CD14-positive monocyte (primary cell): ENCODE measurements at regions not wholly inside any gene's neighbourhood (a gene's known extent, or its start where the extent isn't known, plus 50 kb on each side); places are given as distances from the start of the nearest gene placed in this dataset.
"Not testable (repeated sequence)": the region's sequence is repeated elsewhere in the genome, so short reads cannot be mapped to it uniquely, and the experiment has no call there.

ENCODE experiments used
- DNase-seq, 3 donors: peaks; one replicate each; pipeline ENCODE4 v3.0.0-alpha.2; 2011 to 2022
- H2AFZ ChIP-seq: 2 replicates; pipeline ENCODE4 v1.6.0; 2012; ENCODE audit warnings: mild to moderate bottlenecking, low read depth, low read length, inconsistent platforms; ENCODE audit not compliant: insufficient read depth, poor library complexity, severe bottlenecking
- H3K27ac ChIP-seq, 2 donors: 1 replicate in 1 of 2; 2 replicates in 1 of 2; pipeline ENCODE4 v1.5.1; 2012 to 2013; ENCODE audit warnings: low read length in 2 of 2, control low read depth in 1 of 2, inconsistent platforms in 1 of 2, low read depth in 1 of 2, mild to moderate bottlenecking in 1 of 2
- H3K27me3 ChIP-seq, 2 donors: one replicate each; pipeline versions ENCODE4 v1.6.0 to v1.6.1; 2011 to 2013; ENCODE audit warnings: low read length in 2 of 2; ENCODE audit not compliant: control insufficient read depth in 2 of 2, insufficient read depth in 2 of 2
- H3K36me3 ChIP-seq, 2 donors: replicated peaks in 1 of 2; 1 replicate in 1 of 2; 2 replicates in 1 of 2; pipeline versions ENCODE4 v1.5.1 to v1.6.1; 2012 to 2013; ENCODE audit warnings: low read length in 2 of 2, control low read depth in 1 of 2, inconsistent platforms in 1 of 2, mild to moderate bottlenecking in 1 of 2; ENCODE audit not compliant: insufficient read depth in 2 of 2, control insufficient read depth in 1 of 2
- H3K4me1 ChIP-seq, 2 donors: 1 replicate in 1 of 2; 2 replicates in 1 of 2; pipeline versions ENCODE4 v1.5.1 to v1.6.1; 2012 to 2013; ENCODE audit warnings: low read length in 2 of 2, control low read depth in 1 of 2, inconsistent platforms in 1 of 2, mild to moderate bottlenecking in 1 of 2, moderate library complexity in 1 of 2; ENCODE audit not compliant: insufficient read depth in 2 of 2, control insufficient read depth in 1 of 2
- H3K4me2 ChIP-seq: replicated peaks from 2 replicates; pipeline ENCODE3; 2012; ENCODE audit warnings: low read length, moderate library complexity, mild to moderate bottlenecking; ENCODE audit not compliant: poor library complexity, severe bottlenecking; ENCODE audit errors: extremely low read depth
- H3K4me3 ChIP-seq, 3 experiments: fragments of 200-600 bp in 1 of 3; sonication (generic) in 1 of 3; replicated peaks in 1 of 3; 1 replicate in 2 of 3; 2 replicates in 1 of 3; pipeline ENCODE4 v1.5.1; 2011 to 2013; ENCODE audit warnings: low read length in 3 of 3, mild to moderate bottlenecking in 3 of 3, control low read depth in 2 of 3, low read depth in 2 of 3, inconsistent platforms in 1 of 3, moderate library complexity in 1 of 3
- H3K79me2 ChIP-seq: 2 replicates; pipeline ENCODE4 v1.6.0; 2012; ENCODE audit warnings: mild to moderate bottlenecking, control low read depth, inconsistent platforms, low read length, moderate library complexity; ENCODE audit not compliant: insufficient read depth
- H3K9ac ChIP-seq: 2 replicates; pipeline ENCODE4 v1.6.0; 2017; ENCODE audit warnings: low read length, mild to moderate bottlenecking; ENCODE audit not compliant: insufficient read depth, poor library complexity, severe bottlenecking
- H3K9me3 ChIP-seq, 2 donors: replicated peaks in 1 of 2; 1 replicate in 1 of 2; 2 replicates in 1 of 2; pipeline versions ENCODE4 v1.5.1 to v1.6.1; 2012 to 2013; ENCODE audit warnings: low read length in 2 of 2, control low read depth in 1 of 2; ENCODE audit not compliant: control insufficient read depth in 1 of 2, insufficient read depth in 1 of 2
- H4K20me1 ChIP-seq: 2 replicates; pipeline ENCODE4 v1.6.0; 2012; ENCODE audit warnings: mild to moderate bottlenecking, low read length, control low read depth, moderate library complexity; ENCODE audit not compliant: insufficient read depth
- H3K27ac Mint-ChIP-seq, 7 donors: one replicate each; pipeline ENCODE4 v1.8.0; 2020; ENCODE audit warnings: mild to moderate bottlenecking in 7 of 7, mixed read lengths in 7 of 7, moderate library complexity in 6 of 7, inconsistent platforms in 2 of 7
- H3K27me3 Mint-ChIP-seq, 3 donors: one replicate each; pipeline ENCODE4 v1.8.0; 2021 to 2022; ENCODE audit warnings: low read depth in 3 of 3, mild to moderate bottlenecking in 3 of 3, mixed read lengths in 3 of 3, moderate library complexity in 3 of 3, inconsistent platforms in 1 of 3
- H3K36me3 Mint-ChIP-seq, 2 donors: one replicate each; pipeline ENCODE4 v1.8.0; 2020; ENCODE audit warnings: mixed read lengths in 2 of 2, inconsistent platforms in 1 of 2, mild to moderate bottlenecking in 1 of 2
- H3K4me1 Mint-ChIP-seq: one replicate; pipeline ENCODE4 v1.8.0; 2020; ENCODE audit warnings: mild to moderate bottlenecking, mixed read lengths
- H3K4me3 Mint-ChIP-seq, 2 donors: one replicate each; pipeline ENCODE4 v1.8.0; 2020; ENCODE audit warnings: mild to moderate bottlenecking in 2 of 2, mixed read lengths in 2 of 2, moderate library complexity in 1 of 2
- H3K9me3 Mint-ChIP-seq, 7 donors: one replicate each; pipeline ENCODE4 v1.8.0; 2020 to 2022; ENCODE audit warnings: mixed read lengths in 7 of 7, mild to moderate bottlenecking in 6 of 7, moderate library complexity in 6 of 7, inconsistent platforms in 2 of 7
- CTCF ChIP-seq: fragments of 200-600 bp; IDR thresholded peaks from one replicate; pipeline ENCODE4 v1.8.0; 2022; ENCODE audit warnings: antibody characterized with exemption, mild to moderate bottlenecking
- WGBS: methylation state at CpG from one replicate; pipeline ENCODE4 v1.1.5; 2013; ENCODE audit warnings: missing lambda C conversion rate; ENCODE audit not compliant: insufficient coverage; 5-methylcytosine and 5-hydroxymethylcytosine counted together
- intact Hi-C, 2 donors: fragments of 100-400 bp; cut with micrococcal nuclease; formaldehyde crosslinking; loops; one replicate each; pipeline versions ENCODE4 v1.15.0 to v1.15.1; 2023

DNA sequence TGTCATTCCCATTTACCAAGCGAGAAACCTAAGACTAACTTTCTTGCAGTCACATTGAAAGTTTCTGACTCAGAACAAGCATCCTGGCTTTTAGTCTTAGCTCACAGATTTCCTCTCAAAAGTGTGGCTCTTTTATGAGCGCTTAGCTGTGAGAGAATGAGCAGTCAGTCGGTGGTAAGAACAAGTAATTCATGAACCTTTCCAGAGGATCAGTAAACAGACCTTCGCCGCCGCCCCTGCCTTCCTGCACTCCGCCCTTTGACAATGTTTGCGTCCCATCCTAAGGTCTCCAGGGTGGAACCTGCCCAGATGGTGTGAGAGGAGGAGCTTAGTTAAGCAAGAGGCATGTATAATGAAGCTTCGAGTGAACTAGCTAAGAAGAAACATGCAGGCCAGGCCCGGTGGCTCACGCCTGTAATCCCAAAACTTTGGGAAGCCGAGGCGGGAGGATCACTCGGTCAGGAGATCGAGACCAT lies 142.4 kb downstream of the GLUL start:
- H3K27me3 Mint-ChIP-seq, result no peaks in the 10 kb centered on the region
- Histone ChIP-seq H4K20me1 (no peaks in the 10 kb centered on the region), H3K4me1 (no peaks in the 10 kb centered on the region), H3K27me3 (no peaks in the 10 kb centered on the region), H3K79me2 (no peaks in the 10 kb centered on the region), H3K4me3 (no peak overlapping the region), H3K36me3 (no peaks in the 10 kb centered on the region), H3K9ac (no peak overlapping the region), H3K27ac (no peak overlapping the region), H3K9me3 (no peaks in the 10 kb centered on the region), H2AFZ (no peak overlapping the region), H3K4me2 (no peak overlapping the region)
- H3K36me3 Mint-ChIP-seq, result no peaks in the 10 kb centered on the region
- H3K27ac Mint-ChIP-seq, result no peak overlapping the region
- H3K4me3 Mint-ChIP-seq, result no peak overlapping the region
- H3K9me3 Mint-ChIP-seq, result no peaks in the 10 kb centered on the region
- no peaks in the 10 kb centered on the region for H3K4me1 Mint-ChIP-seq
- intact Hi-C loops, result no loop called here
- no peak for DNase-seq
- no peak for TF ChIP-seq CTCF
- 87% methylated on average over 7 of the region's 15 CpGs for WGBS

DNA sequence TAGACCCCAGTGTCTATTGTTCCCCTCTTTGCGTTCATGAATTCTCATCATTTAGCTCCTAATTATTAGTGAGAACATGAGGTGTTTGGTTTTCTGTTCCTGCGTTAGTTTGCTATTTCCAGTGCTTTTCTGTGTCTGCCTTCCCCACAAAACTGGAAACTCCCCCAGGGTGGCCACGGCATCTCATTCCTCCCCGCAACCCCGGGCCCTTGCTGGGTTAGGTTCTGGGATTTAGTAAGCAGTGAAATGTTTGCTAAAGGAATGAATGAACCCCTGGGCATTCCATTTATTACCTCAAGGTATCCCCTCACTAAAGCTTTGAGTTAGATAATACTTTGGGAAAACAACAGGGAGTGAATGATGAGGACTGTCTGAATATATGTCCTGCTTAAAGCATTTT lies 142.9 kb downstream of the GLUL start:
- no peak overlapping the region for H2AFZ ChIP-seq
- DNase-seq, result no peak
- no peak overlapping the region for H3K27ac ChIP-seq
- no peaks in the 10 kb centered on the region for H3K27me3 Mint-ChIP-seq
- H3K4me2 ChIP-seq, result no peak overlapping the region
- H3K27me3 ChIP-seq, result no peaks in the 10 kb centered on the region
- H3K27ac Mint-ChIP-seq, result no peak overlapping the region
- no peak overlapping the region for H3K4me3 Mint-ChIP-seq
- no peaks in the 10 kb centered on the region for H3K9me3 Mint-ChIP-seq
- no peak overlapping the region for H3K9ac ChIP-seq
- no peaks in the 10 kb centered on the region for H3K36me3 ChIP-seq
- H3K9me3 ChIP-seq, result no peaks in the 10 kb centered on the region
- no peaks in the 10 kb centered on the region for H3K36me3 Mint-ChIP-seq
- no peak for TF ChIP-seq CTCF
- no peaks in the 10 kb centered on the region for H3K79me2 ChIP-seq
- no peaks in the 10 kb centered on the region for H3K4me1 Mint-ChIP-seq
- intact Hi-C loops, result no loop called here
- no peak overlapping the region for H3K4me3 ChIP-seq
- no peaks in the 10 kb centered on the region for H3K4me1 ChIP-seq
- no peaks in the 10 kb centered on the region for H4K20me1 ChIP-seq
- WGBS, result no CpG with 5 or more reads among the region's 5 CpGs

DNA sequence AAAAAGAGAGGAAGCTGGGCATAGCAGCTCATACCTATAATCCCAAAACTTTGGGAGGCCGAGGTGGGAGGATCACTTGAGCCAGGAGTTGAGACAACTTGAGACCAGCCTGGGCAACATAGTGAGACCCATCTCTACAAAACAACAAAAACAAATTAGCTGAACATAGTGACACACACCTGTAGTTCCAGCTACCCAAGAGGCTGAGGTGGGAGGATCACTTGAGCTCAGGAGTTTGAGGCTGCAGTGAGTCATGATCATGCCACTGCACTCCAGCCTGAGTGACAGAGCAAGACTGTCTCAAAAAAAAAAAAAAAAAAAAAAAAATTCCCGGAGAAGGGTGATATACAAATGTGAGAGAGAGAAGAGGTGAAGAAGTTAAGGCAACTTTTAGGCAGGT lies 143.8 kb downstream of the GLUL start:
- H3K36me3 ChIP-seq, H3K27ac ChIP-seq, H3K4me3 Mint-ChIP-seq, H2AFZ ChIP-seq, H3K9ac ChIP-seq, DNase-seq, H3K27ac Mint-ChIP-seq, H3K4me1 ChIP-seq, H3K27me3 Mint-ChIP-seq, H3K4me1 Mint-ChIP-seq, H3K9me3 Mint-ChIP-seq, H3K27me3 ChIP-seq, H3K9me3 ChIP-seq, H4K20me1 ChIP-seq, H3K4me3 ChIP-seq, H3K79me2 ChIP-seq, intact Hi-C loops, H3K36me3 Mint-ChIP-seq, H3K4me2 ChIP-seq: not testable (repeated sequence)
- no CpG with 5 or more reads among the region's 2 CpGs for WGBS
